Uterus (tissue), 2 donors: ENCODE measurements at regions not wholly inside any gene's neighbourhood (a gene's known extent, or its start where the extent isn't known, plus 50 kb on each side); places are given as distances from the start of the nearest gene placed in this dataset.

ENCODE experiments used
- CTCF ChIP-seq, 4 experiments: fragments of 200-600 bp in 2 of 4; fragments of 450-650 bp in 2 of 4; sonication (generic) in 2 of 4; IDR thresholded peaks; one replicate each; pipeline ENCODE4 v1.5.1; 2016 to 2019; ENCODE audit warnings: antibody characterized with exemption in 4 of 4, mild to moderate bottlenecking in 2 of 4, moderate library complexity in 1 of 4
- POLR2A ChIP-seq, 2 donors: fragments of 450-650 bp; IDR thresholded peaks; one replicate each; pipeline ENCODE4 v1.6.1; 2016; ENCODE audit warnings: antibody characterized with exemption in 2 of 2, mild to moderate bottlenecking in 1 of 2, moderate library complexity in 1 of 2

- TF ChIP-seq CTCF (IDR thresholded peaks at IDR 0.05): no peak
- no peak for TF ChIP-seq POLR2A (IDR thresholded peaks at IDR 0.05)
These were observed 514.7 kb upstream of the SGO1 start for GRCh38 chr3:20700714-20701113.
